ENCODE measurements at regions not wholly inside any gene's neighbourhood (a gene's known extent, or its start where the extent isn't known, plus 50 kb on each side); places are given as distances from the start of the nearest gene placed in this dataset.
"Not testable (repeated sequence)": the region's sequence is repeated elsewhere in the genome, so short reads cannot be mapped to it uniquely, and the experiment has no call there.

GRCh38 chr22:33122439-33122838 is 64.3 kb upstream of the SYN3 start:
- TF ChIP-seq CTCF, EZH2phosphoT487 (IDR thresholded peaks at IDR 0.05; ENCODE audit: low read length): not testable (repeated sequence)

Data from MM.1S (cell line).